Hepatic stellate cell (primary cell): ENCODE measurements at regions not wholly inside any gene's neighbourhood (a gene's known extent, or its start where the extent isn't known, plus 50 kb on each side); places are given as distances from the start of the nearest gene placed in this dataset.
"Not testable (repeated sequence)": the region's sequence is repeated elsewhere in the genome, so short reads cannot be mapped to it uniquely, and the experiment has no call there.

ENCODE experiments used
- DNase-seq: peaks from one replicate; pipeline ENCODE4 v3.0.0; 2011; ENCODE audit warnings: low spot score

DNA sequence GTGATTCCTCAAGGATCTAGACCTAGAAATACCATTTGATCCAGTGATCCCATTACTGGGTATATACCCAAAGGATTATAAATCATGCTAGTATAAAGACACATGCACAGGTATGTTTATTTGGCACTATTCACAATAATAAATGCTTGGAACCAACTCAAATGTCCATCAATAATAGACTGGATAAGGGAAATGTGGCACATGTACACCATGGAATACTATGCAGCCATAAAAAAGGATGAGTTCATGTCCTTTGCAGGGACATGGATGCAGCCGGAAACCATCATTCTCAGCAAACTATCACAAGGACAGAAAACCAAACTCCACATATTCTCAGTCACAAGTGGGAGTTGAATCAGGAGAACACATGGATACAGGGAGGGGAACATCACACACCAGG is 183.8 kb upstream of the ETV3 start:
- not testable (repeated sequence) for DNase-seq

DNA sequence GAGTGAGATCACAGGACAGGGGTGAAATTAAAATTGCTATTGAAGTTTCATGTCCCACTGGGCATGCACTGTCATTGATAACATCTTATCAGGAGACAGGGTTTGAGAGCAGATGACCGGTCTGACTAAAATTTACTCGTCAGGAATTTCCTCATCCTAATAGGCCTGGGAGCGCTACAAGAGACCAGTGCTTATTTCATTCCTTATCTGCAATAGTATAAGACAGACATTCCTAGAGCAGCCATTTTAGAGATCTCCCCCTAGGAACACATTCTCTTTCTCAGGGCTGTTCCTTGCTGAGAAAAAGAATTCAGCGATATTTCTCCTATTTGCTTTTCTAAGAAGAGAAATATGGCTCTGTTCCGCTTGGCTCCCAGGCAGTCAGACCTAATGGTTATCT is 181.4 kb upstream of the ETV3 start:
- no peak for DNase-seq

DNA sequence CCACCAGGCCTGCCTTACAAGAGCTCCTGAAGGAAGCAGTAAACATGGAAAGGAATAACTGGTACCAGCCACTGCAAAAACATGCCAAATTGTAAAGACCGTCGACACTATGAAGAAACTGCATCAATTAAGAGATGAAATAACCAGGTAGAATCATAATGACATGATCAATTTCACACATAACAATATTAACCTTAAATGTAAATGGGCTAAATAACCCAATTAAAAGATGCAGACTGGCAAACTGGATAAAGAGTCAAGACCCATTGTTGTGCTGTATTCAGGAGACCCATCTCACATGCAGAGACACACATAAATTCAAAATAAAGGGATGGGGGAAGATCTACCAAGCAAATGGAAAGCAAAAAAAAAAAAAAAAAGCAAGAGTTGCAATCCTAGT is 179.0 kb upstream of the ETV3 start:
- not testable (repeated sequence) for DNase-seq

DNA sequence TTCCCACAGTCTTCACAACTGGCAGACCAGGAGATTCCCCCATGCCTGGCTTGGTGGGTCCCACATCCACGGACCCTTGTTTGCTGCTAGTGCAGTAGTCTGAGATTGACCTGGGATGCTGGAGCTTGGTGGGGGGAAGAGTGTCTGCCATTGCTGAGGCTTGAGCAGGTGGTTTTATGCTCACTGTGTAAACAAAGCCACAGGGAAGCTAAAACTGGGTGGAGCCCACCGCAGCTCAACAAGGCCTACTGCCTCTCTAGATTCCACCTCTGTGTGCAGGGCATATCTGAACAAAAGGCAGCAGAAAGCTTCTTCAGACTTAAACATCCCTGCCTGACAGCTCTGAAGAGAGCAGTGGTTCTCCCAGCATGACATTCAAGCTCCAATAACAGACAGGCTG is 177.3 kb upstream of the ETV3 start:
- no peak for DNase-seq

DNA sequence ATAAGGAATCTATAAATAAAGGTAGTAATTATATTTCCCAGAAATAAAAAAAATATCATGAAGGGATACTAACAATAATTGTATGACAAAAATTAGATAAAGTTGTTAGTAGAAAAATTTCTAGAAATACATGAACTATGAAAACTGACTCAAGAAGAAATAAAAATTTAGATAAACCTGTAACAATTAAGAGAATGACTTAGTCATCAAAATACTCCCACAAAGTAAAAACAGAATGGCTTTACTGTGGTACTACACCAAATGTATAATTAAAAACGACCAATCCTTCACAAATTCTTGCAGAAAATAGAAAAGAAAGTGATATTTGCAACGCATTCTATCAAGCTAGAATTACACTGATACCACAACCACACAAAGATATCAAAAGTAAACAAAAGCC is 176.2 kb upstream of the ETV3 start:
- no peak for DNase-seq

DNA sequence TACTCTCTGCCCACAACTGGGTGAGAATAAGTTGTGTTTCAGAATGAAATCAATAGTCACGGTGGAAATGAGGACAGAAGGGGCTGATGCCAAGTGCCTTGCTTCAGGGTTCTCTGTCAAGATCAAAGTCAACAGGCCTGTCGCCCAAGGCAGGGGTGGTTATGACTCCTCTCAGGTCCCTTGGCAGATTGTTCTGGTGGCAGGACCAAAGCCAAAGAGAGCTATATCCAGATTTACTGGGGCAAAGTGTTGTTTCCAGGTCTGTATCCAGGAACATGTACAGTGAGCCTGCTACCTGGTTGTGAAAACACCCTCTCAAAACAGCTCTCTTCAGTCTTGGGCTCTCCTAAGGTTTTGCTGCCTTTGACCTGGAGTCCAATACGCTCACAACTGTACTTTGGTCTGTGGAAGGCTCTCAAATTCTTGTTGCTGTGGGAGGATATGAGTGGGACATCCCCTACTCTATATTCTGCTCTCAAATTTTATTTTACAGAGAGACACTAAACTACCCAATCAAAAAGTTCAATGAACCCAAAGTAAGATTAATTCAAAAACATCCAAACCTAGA is 175.1 kb upstream of the ETV3 start:
- DNase-seq = no peak

DNA sequence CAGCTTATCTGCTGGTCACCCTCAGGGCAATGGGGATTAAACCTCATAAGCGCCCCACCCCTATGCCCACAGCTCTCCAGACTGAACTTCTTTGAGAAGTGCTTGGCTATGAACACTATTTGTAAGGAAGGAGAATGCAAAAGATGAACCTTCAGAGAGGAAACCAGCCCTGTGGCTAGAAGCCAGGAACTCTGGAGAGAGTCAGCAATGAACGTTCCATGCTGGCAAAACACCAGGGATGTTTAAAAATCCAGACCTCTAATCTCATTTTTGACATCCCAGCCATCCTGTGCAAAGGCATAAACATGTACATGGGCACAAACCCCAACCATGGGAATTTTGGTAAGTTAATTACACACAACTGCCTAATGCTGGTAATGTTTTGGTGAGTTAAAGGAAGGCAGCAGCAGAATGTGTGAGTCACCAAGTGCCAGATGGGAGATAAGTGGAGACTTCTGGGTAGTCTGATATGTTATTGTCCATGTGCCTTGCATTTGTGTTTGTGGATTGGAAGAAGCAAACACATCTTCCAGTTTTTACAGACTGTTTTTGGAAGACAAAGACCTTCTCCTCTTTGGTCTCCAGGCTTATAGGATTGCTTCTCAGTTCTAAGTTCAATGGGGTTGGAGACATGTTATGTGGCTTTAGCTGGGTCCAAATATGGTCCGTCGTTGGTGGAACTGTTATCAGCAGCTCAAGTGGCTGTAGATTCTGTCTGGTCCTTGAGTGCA is 174.1 kb upstream of the ETV3 start:
- no peak for DNase-seq

DNA sequence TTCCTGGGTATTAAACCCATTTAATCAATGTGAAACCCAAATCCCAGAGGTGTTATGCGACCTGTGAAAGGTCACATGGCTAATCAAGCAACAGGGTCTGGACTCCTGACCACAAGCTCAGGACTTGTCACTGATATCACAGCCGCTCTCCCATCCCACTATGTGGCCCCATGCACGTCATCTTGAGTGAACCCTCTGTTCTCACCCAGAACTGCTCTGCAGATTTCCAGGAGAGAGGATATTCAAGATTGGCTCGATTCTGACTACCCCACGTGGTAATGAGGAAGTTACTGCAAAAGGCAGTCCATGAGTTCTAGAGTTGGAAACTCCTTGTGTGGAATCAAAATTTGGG is 173.5 kb upstream of the ETV3 start:
- no peak for DNase-seq

DNA sequence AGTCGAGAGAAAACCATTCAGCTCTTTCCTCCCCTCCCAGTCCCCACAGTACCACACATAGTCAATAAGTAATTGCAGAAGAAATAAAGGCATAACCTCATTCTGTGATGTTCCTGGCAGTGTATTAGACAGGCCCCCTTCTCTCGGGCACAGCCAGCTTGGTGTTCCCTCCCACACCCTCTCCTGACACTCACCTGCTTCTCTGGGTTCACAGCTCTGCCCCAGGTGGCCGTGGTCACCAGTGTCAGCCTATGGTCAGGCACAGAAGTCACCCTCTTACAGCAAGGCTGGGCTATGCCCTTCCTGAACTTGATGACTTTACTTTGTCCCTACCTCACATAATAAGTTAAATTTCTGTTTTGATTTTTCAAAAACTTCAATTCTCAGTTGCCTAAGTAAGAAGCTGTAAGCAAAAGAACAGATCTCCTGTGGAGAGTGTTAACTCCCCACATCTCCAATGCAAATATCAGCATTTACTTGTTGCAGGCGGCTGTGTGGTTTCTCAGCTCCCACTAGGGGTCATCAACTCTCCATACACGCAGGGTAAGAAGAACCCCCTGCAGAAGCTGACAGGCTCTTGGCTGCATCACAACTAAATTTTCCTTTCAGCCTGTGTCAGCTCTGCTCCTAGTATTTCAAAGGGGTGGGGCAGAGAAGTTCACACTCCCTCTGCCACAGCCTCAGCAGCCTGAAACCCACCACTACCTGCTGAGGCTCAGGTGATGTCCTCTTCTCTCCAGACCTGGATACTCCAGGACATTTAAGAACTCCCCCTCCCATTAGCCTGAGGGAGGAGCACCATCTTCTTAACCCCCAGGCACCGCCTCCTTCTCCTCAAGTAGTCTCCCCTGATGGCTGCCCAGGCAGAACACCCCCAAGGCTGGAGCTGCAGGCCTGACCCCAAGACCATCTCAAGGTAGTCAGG is 172.9 kb upstream of the ETV3 start:
- not testable (repeated sequence) for DNase-seq

DNA sequence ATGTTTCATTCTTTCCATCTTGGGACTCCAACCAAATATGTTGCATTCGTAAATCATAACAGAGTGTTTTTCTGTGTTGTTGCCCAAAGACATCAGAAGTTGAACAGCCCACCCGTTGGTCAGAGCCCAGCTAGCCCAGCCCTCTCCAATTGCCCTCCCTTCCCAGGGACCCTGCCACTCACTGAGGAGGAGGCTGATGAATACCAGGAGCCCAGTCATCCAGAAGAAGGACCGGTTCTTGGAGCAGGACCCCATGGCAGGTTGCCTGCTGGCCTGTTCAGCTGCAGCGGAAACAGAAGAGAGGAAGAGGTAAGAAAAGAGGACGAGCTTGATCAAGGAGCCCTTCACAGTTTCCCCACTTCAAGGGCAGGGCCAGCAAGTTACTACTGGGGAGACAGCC is 172.2 kb upstream of the ETV3 start:
- no peak for DNase-seq

DNA sequence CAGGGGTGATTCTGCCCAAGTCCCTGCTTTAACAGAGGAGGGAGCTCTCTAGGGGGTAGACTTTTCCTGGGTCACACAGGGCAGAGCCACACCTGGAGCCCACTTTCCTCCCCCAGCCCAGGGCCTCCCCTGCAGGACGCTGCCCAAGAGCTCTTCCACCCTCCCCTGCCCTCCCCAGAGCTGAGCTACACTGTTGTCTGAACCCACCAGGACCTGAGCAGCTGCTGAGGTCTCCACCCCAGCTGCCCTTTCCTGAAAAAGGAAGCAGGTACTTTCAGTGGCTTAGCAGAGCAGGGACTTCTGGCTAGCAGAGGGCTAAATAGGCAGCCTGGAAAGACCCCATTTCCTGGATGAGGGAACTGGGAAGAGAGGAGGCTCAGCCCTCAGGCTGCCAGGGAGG is 169.3 kb upstream of the ETV3 start:
- DNase-seq = no peak

DNA sequence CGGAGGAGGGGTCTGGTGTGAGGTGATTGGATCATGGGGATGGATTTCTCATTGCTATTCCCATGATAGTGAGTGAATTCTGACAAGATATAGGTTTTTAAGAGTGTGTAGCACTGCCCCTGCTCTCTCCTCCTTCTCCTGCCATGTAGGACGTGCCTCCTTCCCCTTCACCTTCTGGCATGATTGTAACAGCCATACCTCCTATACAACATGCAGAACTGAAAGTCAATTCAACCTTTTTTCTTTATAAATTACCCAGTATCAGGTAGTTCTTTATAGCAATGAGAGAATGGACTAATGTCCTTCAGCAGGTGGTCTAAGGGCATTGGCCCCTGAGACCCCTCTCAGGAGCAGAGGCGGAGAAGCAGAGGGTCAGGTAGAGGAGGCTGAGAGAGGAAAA is 168.7 kb upstream of the ETV3 start:
- DNase-seq = no peak

DNA sequence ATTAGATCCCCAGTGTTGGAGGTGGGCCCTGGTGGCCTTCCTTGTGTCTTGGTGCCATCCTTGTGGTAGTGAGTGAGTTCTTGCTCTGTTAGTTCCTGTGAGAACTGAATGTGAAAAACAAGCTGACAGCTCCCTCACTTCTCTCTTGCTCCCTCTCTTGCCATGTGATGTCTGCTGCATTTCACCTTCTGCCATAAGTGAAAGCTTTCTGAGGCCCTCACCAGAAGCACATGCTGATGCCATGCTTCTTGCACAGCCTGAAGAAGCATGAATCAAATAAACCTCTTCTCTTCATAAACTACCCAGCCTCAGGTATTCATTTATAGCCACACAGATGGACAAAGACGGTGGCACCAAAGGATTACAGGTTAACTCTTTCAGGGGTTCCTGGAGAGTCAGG is 166.1 kb upstream of the ETV3 start:
- DNase-seq = no peak

DNA sequence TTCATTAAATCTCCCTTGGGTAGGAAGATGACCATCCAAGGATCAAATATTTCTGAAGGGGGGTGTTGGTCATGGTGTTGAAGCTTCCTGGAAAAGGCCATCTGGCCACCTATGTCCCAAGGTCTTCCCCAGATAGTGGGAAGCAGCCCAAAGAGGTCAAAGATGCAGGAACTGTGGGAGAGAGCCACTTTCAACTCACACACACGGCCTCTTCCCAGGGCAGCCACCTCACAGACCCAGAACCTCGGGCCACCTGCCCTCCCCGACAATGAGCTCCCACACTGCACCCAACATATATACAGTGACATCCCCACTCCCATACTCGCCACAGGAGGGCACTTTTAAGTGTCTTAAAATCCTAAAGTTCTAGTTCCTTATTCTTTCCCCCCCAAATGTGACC is 164.5 kb upstream of the ETV3 start:
- DNase-seq = no peak

DNA sequence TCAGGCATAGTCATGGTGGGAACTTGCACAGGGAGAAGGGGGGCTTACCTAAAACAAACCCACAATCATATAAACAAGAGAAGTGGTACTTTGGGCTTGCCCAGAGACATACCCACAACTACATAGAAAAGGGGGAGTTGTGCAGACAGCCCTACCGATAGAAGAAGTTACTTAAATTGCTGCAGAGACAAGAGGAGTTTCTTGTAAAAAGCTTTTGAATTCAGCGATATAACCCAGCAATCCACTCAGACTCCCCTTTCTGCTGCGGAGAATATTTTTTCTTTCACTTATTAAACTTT is 164.0 kb upstream of the ETV3 start:
- DNase-seq = no peak

DNA sequence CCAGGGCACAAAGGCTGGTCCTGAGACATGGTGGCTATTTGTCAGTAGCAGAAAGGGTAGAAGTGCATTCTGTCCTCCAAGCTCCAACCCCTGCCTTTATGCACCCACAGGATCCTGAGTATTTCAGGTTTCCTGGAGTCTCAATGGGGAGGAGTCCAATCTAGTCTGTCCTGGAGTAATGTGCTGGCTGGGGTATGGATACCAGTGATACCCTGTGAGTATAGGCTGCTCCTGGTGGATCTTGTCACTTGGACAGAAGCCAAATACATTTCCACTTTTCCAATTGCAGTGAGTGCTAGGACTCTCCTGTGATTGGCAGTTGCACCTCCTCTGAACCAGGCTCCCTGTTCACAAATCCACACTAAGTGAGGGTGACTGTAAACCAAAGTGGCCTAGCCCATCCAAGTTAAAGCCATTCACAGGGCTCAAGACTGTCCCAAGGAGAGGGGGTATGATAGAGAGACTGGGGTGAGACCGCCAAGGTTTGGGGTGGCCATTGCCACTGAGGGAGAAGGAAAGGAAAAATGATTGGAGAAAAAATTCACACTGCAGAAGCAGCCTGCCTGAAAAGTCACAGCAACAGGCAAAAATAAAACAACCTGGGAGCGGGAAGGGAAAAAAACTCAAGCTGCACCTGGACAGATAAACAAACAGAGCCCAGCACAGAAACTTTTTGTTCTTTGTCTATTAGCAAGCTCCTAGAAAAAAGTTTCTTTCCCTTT is 163.4 kb upstream of the ETV3 start:
- no peak for DNase-seq

DNA sequence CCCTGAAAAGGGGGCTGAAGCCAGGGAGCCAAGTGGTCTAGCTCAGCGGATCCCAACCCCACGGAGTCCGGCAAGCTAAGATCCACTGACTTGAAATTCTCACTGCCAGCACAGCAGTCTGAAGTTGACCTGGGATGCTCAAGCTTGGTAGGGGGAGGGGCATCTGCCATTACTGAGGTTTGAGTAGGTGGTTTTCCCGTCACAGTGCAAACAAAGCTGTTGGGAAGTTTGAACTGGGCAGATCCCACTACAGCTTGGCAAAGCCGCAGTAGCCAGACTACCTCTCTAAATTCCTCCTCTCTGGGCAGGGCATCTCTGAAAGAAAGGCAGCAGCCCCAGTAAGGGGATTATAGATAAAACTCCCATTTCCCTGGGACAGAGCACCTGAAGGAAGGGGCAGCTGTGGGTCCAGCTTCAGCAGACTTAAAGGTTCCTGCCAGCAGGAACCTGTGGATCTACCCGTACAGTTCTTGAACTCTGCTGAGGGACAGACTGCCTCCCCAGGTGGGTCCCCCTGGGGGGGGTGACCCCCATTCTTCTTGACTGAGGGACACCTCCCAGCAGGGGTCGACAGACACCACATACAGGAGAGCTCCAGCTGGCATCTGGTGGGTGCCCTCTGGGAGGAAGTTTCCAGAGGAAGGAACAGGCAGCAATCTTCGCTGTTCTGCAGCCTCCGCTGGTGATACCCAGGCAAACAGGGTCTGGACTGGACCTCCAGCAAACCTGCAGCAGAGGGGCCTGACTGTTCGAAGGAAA is 156.4 kb upstream of the ETV3 start:
- DNase-seq = not testable (repeated sequence)

DNA sequence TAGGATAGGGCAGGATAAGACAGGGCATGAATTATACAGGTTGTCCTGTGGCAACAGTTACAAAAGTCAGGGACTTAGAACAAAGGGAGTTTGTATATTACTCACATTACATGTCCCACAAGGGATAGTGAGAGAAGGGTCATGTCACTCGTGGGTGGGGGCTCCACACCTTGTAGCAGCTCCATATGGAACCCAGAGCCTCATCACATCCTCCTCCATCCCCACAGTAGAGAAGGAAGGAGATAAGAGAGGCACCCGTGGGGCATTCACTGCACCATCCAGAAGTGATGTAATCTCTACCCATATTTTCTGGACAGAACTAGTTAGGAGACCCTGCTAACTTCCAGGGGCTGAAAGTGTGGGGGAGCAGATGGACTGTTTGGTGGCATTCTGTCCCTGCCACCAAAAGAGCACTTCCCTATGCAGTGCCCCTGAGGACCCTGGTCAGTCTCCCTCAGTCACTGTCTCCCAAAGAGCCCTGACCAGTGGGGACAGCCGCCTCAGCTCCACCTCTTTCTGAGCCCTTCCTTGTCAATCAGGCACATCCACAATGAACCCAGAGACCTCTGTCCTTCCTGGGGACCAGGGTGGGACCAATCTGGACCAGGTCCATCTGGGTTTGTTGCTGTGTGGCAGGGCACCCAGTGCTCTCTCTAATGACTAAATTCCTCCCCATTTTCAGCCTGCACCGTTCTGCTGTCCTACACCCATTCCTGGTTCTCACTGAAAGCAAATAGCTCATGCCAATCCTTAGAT is 154.8 kb upstream of the ETV3 start:
- no peak for DNase-seq

DNA sequence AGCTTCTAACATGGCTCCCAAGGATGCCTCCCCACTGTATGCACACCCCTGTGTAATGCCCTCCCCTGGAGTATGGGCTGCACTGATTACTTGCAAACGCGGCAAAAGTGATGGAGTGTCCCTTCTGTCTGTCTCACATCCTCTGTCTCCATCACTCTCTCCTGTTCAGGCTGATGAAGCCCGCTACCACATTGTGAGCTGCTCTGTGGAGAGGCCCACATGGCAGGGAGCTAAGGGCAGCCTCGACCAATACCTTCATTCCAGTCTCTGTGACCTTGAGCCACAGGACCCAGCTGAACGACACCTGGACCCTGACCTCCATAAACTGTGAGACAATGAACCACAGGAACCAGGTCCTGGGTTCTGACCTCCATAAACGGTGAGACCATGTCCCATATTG is 154.1 kb upstream of the ETV3 start:
- DNase-seq = no peak

DNA sequence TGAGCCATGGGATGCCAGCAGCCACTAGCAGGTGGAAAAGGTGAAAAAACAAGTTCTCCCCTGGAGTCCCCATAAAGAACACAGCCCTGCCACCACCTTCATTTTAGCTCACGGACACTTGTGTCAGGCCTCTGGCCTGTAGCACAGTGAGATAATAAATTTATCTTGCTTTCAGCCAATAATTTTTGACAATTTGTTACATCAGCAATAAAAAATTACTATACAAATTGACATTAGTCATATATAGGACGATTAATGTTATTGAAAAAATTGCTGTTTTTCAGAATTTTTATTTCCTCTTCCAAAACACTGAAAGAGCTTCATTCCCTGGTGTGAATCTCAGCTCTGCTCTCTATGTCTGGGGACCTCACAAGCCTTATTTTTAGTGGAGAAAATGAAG is 152.9 kb upstream of the ETV3 start:
- DNase-seq = no peak

DNA sequence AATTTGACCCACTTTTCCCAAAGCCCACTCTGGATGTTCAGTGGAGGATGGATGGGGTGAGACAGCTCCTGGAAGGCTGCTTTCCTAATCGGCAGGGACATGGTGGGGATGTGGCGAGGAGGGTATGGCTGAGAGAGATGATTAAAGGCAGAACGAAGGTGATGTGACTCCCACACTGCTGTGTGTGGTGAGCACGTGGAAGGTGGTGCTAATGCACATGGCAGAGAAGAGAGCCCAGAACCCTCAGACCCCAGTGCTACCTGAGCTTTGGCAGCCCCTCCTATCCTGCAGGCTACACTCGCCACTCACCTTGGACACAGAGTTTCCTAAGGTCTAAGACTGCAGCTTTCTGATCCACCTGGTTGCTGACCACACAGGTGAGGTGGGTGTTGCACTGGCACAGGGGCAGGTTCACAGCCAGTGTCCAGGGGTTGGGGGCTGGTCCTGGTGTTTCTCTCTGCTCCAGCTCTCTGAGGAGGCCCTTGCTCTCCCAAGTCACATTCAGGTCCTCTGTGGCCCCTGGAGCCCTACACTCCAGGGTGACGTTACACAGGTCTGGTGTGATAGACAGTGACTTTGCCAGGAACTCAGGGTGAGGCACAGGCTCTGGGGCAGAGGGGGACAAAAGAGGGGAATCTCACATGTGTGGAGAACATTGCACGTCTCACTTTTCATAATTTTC is 151.4 kb upstream of the ETV3 start:
- no peak for DNase-seq
